HEK293 (cell line): ENCODE measurements at regions not wholly inside any gene's neighbourhood (a gene's known extent, or its start where the extent isn't known, plus 50 kb on each side); places are given as distances from the start of the nearest gene placed in this dataset.

ENCODE experiments used
- GLI4 ChIP-seq: fragments of 450-650 bp; formaldehyde crosslinking; IDR thresholded peaks from 2 replicates; pipeline ENCODE4 v1.5.1; 2016; ENCODE audit warnings: missing biosample characterization, missing genetic modification characterization
- ZNF274 ChIP-seq, 2 experiments: fragments of 200-500 bp in 1 of 2; fragments of 450-650 bp in 1 of 2; sonication (Bioruptor generic) in 1 of 2; formaldehyde crosslinking in 1 of 2; IDR thresholded peaks; 2 replicates each; pipeline versions ENCODE4 v1.5.1 to v1.6.1; 2014 to 2016; ENCODE audit warnings: borderline replicate concordance in 1 of 2, inconsistent platforms in 1 of 2, low read length in 1 of 2, missing biosample characterization in 1 of 2, missing genetic modification characterization in 1 of 2
- ZNF324 ChIP-seq: fragments of 450-650 bp; formaldehyde crosslinking; IDR thresholded peaks from 2 replicates; pipeline ENCODE4 v1.5.1; 2016; ENCODE audit warnings: missing biosample characterization, missing genetic modification characterization
- ZNF785 ChIP-seq: fragments of 450-650 bp; formaldehyde crosslinking; IDR thresholded peaks from 2 replicates; pipeline ENCODE4 v1.5.1; 2016; ENCODE audit warnings: missing biosample characterization, missing genetic modification characterization
- TF ChIP-seq, protein P1 (sequence below): fragments of 450-650 bp; formaldehyde crosslinking; IDR thresholded peaks from 2 replicates; pipeline ENCODE4 v1.5.1; 2016; ENCODE audit warnings: missing biosample characterization, missing genetic modification characterization

- TF ChIP-seq, protein P1, sequence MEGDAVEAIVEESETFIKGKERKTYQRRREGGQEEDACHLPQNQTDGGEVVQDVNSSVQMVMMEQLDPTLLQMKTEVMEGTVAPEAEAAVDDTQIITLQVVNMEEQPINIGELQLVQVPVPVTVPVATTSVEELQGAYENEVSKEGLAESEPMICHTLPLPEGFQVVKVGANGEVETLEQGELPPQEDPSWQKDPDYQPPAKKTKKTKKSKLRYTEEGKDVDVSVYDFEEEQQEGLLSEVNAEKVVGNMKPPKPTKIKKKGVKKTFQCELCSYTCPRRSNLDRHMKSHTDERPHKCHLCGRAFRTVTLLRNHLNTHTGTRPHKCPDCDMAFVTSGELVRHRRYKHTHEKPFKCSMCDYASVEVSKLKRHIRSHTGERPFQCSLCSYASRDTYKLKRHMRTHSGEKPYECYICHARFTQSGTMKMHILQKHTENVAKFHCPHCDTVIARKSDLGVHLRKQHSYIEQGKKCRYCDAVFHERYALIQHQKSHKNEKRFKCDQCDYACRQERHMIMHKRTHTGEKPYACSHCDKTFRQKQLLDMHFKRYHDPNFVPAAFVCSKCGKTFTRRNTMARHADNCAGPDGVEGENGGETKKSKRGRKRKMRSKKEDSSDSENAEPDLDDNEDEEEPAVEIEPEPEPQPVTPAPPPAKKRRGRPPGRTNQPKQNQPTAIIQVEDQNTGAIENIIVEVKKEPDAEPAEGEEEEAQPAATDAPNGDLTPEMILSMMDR (tag by site-specific recombination) = no peak
- TF ChIP-seq ZNF324 (no peak), ZNF785 (no peak), GLI4 (tag by site-specific recombination) (no peak), ZNF274 (IDR thresholded peaks at IDR 0.05; ENCODE audit: low read length) (no peak), ZNF274 (tag by site-specific recombination; IDR thresholded peaks at IDR 0.05; ENCODE audit: borderline replicate concordance) (no peak)
Observed at GRCh38 chr2:207352978-207353671, 176.6 kb upstream of the CREB1 start.
